CD8-positive, alpha-beta memory T cell (primary cell): ENCODE measurements at regions not wholly inside any gene's neighbourhood (a gene's known extent, or its start where the extent isn't known, plus 50 kb on each side); places are given as distances from the start of the nearest gene placed in this dataset.

Experiments
- CTCF ChIA-PET: fragments of 350-600 bp; sonication (Branson Sonifier 250); formaldehyde crosslinking; loops from one replicate; lab custom pipeline; 2021; ENCODE audit warnings: antibody characterized with exemption; lab: Charles Lee
- POLR2A ChIA-PET: fragments of 350-600 bp; sonication (Branson Sonifier 250); formaldehyde crosslinking; loops from one replicate; lab custom pipeline; 2021; ENCODE audit warnings: antibody characterized with exemption; lab: Charles Lee
- DNase-seq, 5 donors: peaks; one replicate each; pipeline versions ENCODE4 v3.0.0 to v3.0.0-alpha.2; 2020 to 2022; ENCODE audit warnings: mixed read lengths in 1 of 5
- H3K27ac ChIP-seq: one replicate; pipeline ENCODE4 v1.7.0; 2013; ENCODE audit warnings: low read depth, mild to moderate bottlenecking, low read length, moderate library complexity
- H3K27me3 ChIP-seq: 2 replicates; pipeline ENCODE4 v1.7.0; 2013; ENCODE audit warnings: low read length, mild to moderate bottlenecking; ENCODE audit not compliant: insufficient read depth, poor library complexity, severe bottlenecking
- H3K36me3 ChIP-seq: 2 replicates; pipeline ENCODE4 v1.7.0; 2013; ENCODE audit warnings: mild to moderate bottlenecking, low read length, moderate library complexity; ENCODE audit not compliant: insufficient read depth
- H3K4me1 ChIP-seq: 2 replicates; pipeline ENCODE4 v1.7.0; 2013; ENCODE audit warnings: mild to moderate bottlenecking, low read length, moderate library complexity; ENCODE audit not compliant: insufficient read depth
- H3K4me3 ChIP-seq: 2 replicates; pipeline ENCODE4 v1.7.0; 2013; ENCODE audit warnings: mild to moderate bottlenecking, low read length
- H3K9me3 ChIP-seq: 2 replicates; pipeline ENCODE4 v1.7.0; 2013; ENCODE audit warnings: mild to moderate bottlenecking, low read length
- H3K27ac Mint-ChIP-seq, 8 donors: one replicate each; pipeline ENCODE4 v1.8.0; 2020 to 2021; ENCODE audit warnings: mixed read lengths in 8 of 8, mild to moderate bottlenecking in 6 of 8, inconsistent platforms in 3 of 8, moderate library complexity in 3 of 8
- H3K27me3 Mint-ChIP-seq, 2 donors: one replicate each; pipeline ENCODE4 v1.8.0; 2020 to 2021; ENCODE audit warnings: mixed read lengths in 2 of 2, mild to moderate bottlenecking in 1 of 2, moderate library complexity in 1 of 2
- H3K36me3 Mint-ChIP-seq, 3 donors: one replicate each; pipeline ENCODE4 v1.8.0; 2020 to 2021; ENCODE audit warnings: mixed read lengths in 3 of 3, inconsistent platforms in 1 of 3, mild to moderate bottlenecking in 1 of 3
- H3K4me1 Mint-ChIP-seq, 3 donors: one replicate each; pipeline ENCODE4 v1.8.0; 2020 to 2021; ENCODE audit warnings: mixed read lengths in 3 of 3, inconsistent platforms in 1 of 3, mild to moderate bottlenecking in 1 of 3
- H3K4me3 Mint-ChIP-seq, 7 donors: one replicate each; pipeline ENCODE4 v1.8.0; 2020 to 2021; ENCODE audit warnings: mixed read lengths in 7 of 7, mild to moderate bottlenecking in 6 of 7, moderate library complexity in 4 of 7, inconsistent platforms in 2 of 7
- H3K9me3 Mint-ChIP-seq, 5 donors: one replicate each; pipeline ENCODE4 v1.8.0; 2020 to 2022; ENCODE audit warnings: mixed read lengths in 5 of 5, mild to moderate bottlenecking in 3 of 5, moderate library complexity in 2 of 5, inconsistent platforms in 1 of 5

GRCh38 chr12:73180734-73181133 lies 908.6 kb downstream of the TRHDE start:
- Mint-ChIP-seq H3K4me1 (no peaks in the 10 kb centered on the region), H3K27me3 (no peaks in the 10 kb centered on the region), H3K4me3 (no peak overlapping the region), H3K36me3 (no peaks in the 10 kb centered on the region), H3K27ac (no peak overlapping the region), H3K9me3 (peaks cover 7 to 23% (median 15%) of the 10 kb centered on the region in 5 donors)
- H3K4me3 ChIP-seq, result no peak overlapping the region
- no peaks in the 10 kb centered on the region for H3K9me3 ChIP-seq
- H3K4me1 ChIP-seq, result no peaks in the 10 kb centered on the region
- CTCF ChIA-PET, result no interaction called here
- H3K36me3 ChIP-seq, result no peaks in the 10 kb centered on the region
- no peaks in the 10 kb centered on the region for H3K27me3 ChIP-seq
- DNase-seq, result no peak
- POLR2A ChIA-PET, result no interaction called here
- no peak overlapping the region for H3K27ac ChIP-seq

GRCh38 chr12:73181244-73181643 lies 909.1 kb downstream of the TRHDE start:
- Histone ChIP-seq H3K27me3 (no peaks in the 10 kb centered on the region), H3K9me3 (no peaks in the 10 kb centered on the region), H3K27ac (no peak overlapping the region), H3K4me1 (no peaks in the 10 kb centered on the region), H3K36me3 (no peaks in the 10 kb centered on the region), H3K4me3 (no peak overlapping the region)
- POLR2A ChIA-PET, result no interaction called here
- Mint-ChIP-seq H3K36me3 (no peaks in the 10 kb centered on the region), H3K4me3 (no peak overlapping the region), H3K9me3 (peaks cover 8 to 27% (median 19%) of the 10 kb centered on the region in 5 donors), H3K27me3 (no peaks in the 10 kb centered on the region), H3K4me1 (no peaks in the 10 kb centered on the region), H3K27ac (no peak overlapping the region)
- DNase-seq, result no peak
- CTCF ChIA-PET, result no interaction called here

GRCh38 chr12:73185403-73185802 lies 913.2 kb downstream of the TRHDE start:
- Mint-ChIP-seq H3K27me3 (no peaks in the 10 kb centered on the region), H3K4me1 (no peaks in the 10 kb centered on the region), H3K9me3 (peaks cover 12 to 34% (median 24%) of the 10 kb centered on the region in 5 donors), H3K4me3 (no peak overlapping the region), H3K27ac (no peak overlapping the region), H3K36me3 (no peaks in the 10 kb centered on the region)
- CTCF ChIA-PET, result no interaction called here
- Histone ChIP-seq H3K27ac (no peak overlapping the region), H3K4me1 (no peaks in the 10 kb centered on the region), H3K36me3 (no peaks in the 10 kb centered on the region), H3K9me3 (no peaks in the 10 kb centered on the region), H3K4me3 (no peak overlapping the region), H3K27me3 (no peaks in the 10 kb centered on the region)
- no peak for DNase-seq
- POLR2A ChIA-PET, result no interaction called here

DNA sequence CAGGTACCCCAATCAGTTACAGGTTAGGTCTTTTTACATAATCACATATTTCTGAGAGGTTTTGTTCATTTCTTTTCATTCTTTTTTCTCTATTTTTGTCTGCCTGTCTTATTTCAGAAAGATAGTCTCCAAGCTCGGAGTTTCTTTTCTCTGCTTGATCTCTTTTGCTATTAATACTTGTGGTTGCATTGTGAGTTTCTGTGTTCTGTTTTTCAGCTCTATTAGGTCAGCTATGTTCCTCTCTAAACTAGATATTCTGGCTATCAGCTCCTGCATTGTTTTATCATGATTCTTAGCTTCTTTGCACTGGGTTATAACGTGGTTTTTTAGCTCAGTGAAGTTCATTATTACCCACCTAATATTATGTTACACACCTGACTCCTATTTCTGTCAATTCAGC lies 914.1 kb downstream of the TRHDE start:
- H3K27ac Mint-ChIP-seq, result no peak overlapping the region
- no peaks in the 10 kb centered on the region for H3K4me1 Mint-ChIP-seq
- H3K27me3 Mint-ChIP-seq, result no peaks in the 10 kb centered on the region

GRCh38 chr12:73187765-73188164 lies 915.6 kb downstream of the TRHDE start:
- CTCF ChIA-PET, result no interaction called here
- H3K9me3 ChIP-seq, result no peaks in the 10 kb centered on the region
- no peaks in the 10 kb centered on the region for H3K27me3 Mint-ChIP-seq
- no peaks in the 10 kb centered on the region for H3K36me3 ChIP-seq
- DNase-seq, result no peak
- H3K27ac ChIP-seq, result no peak overlapping the region
- no peak overlapping the region for H3K4me3 ChIP-seq
- no peaks in the 10 kb centered on the region for H3K4me1 ChIP-seq
- no peak overlapping the region for H3K4me3 Mint-ChIP-seq
- H3K36me3 Mint-ChIP-seq, result no peaks in the 10 kb centered on the region
- POLR2A ChIA-PET, result no interaction called here
- no peaks in the 10 kb centered on the region for H3K27me3 ChIP-seq
- no peaks in the 10 kb centered on the region for H3K4me1 Mint-ChIP-seq
- H3K27ac Mint-ChIP-seq, result no peak overlapping the region
- H3K9me3 Mint-ChIP-seq, result peaks cover 7 to 32% (median 26%) of the 10 kb centered on the region in 5 donors

More for the DNA sequence above, 914.1 kb downstream of the TRHDE start:
- Histone ChIP-seq H3K36me3 (no peaks in the 10 kb centered on the region), H3K27me3 (no peaks in the 10 kb centered on the region), H3K9me3 (no peaks in the 10 kb centered on the region), H3K4me1 (no peaks in the 10 kb centered on the region), H3K4me3 (no peak overlapping the region), H3K27ac (no peak overlapping the region)
- POLR2A ChIA-PET, result no interaction called here
- no peaks in the 10 kb centered on the region for H3K36me3 Mint-ChIP-seq
- peaks cover 8 to 34% (median 27%) of the 10 kb centered on the region in 5 donors for H3K9me3 Mint-ChIP-seq
- no peak overlapping the region for H3K4me3 Mint-ChIP-seq
- DNase-seq, result no peak
- CTCF ChIA-PET, result no interaction called here

DNA sequence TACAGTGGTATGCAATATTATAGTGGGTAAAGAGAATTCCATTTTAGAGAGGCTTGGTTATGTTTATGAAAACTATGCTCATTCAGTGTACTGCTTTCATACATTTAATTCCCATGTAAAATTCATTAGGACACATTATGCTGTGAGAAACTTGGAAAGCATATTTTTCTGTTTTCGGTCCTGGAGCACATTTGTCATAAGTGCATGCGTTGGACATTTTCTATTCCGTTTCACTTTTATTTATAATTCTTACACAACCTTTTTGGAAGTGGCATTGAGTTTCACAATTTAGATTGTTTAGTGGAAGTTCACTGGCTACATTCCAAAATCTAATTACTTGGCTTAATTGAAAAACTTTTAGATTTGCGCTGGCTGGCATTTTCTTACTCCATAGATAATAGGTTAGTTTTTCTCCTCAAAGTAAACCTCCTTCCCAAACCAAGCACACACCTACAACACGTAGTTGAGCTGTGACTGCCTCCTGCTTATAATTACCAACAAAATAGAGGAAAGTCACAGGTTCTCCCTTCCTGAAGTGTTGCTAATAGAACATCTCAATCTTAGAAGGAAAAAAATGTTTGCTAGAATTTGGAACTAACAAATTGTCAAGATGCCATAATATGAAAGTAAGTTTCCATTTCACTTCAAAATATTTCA lies 938.5 kb downstream of the TRHDE start:
- DNase-seq, result no peak
- H3K27me3 ChIP-seq, result no peaks in the 10 kb centered on the region
- H3K9me3 ChIP-seq, result no peaks in the 10 kb centered on the region
- H3K9me3 Mint-ChIP-seq, result peaks cover 0 to 18% (median 3%) of the 10 kb centered on the region in 5 donors
- H3K4me3 ChIP-seq, result no peak overlapping the region
- no peak overlapping the region for H3K4me3 Mint-ChIP-seq
- H3K36me3 ChIP-seq, result no peaks in the 10 kb centered on the region
- H3K36me3 Mint-ChIP-seq, result no peaks in the 10 kb centered on the region
- no peak overlapping the region for H3K27ac ChIP-seq
- no peaks in the 10 kb centered on the region for H3K27me3 Mint-ChIP-seq
- CTCF ChIA-PET, result no interaction called here
- no peaks in the 10 kb centered on the region for H3K4me1 ChIP-seq
- H3K4me1 Mint-ChIP-seq, result no peaks in the 10 kb centered on the region
- POLR2A ChIA-PET, result no interaction called here
- peak overlapping the region in 1 of 8 donors; percentile 18 for H3K27ac Mint-ChIP-seq

GRCh38 chr12:73220951-73221350 lies 948.8 kb downstream of the TRHDE start:
- Histone ChIP-seq H3K27ac (no peak overlapping the region), H3K9me3 (no peaks in the 10 kb centered on the region), H3K4me1 (no peaks in the 10 kb centered on the region), H3K4me3 (no peak overlapping the region), H3K36me3 (no peaks in the 10 kb centered on the region), H3K27me3 (no peaks in the 10 kb centered on the region)
- CTCF ChIA-PET, result interaction anchor here (0.6 kb wide), 1 partner anchor 89 kb away, joined by 3 read pairs; no protein-coding TSS in a partner anchor
- no peak overlapping the region for H3K27ac Mint-ChIP-seq
- no peak for DNase-seq
- H3K27me3 Mint-ChIP-seq, result no peaks in the 10 kb centered on the region
- POLR2A ChIA-PET, result no interaction called here
- no peaks in the 10 kb centered on the region for H3K36me3 Mint-ChIP-seq
- H3K4me1 Mint-ChIP-seq, result no peaks in the 10 kb centered on the region
- H3K4me3 Mint-ChIP-seq, result no peak overlapping the region
- peaks cover 0 to 11% (median 6%) of the 10 kb centered on the region in 5 donors for H3K9me3 Mint-ChIP-seq

- CTCF ChIA-PET, result interaction anchor here (0.6 to 1.4 kb wide), 2 partner anchors 11 to 90 kb away, joined by 3 read pairs; no protein-coding TSS in a partner anchor
- no peaks in the 10 kb centered on the region for H3K36me3 Mint-ChIP-seq
- H3K27me3 Mint-ChIP-seq, result no peaks in the 10 kb centered on the region
Measured at GRCh38 chr12:73221398-73221797, 949.2 kb downstream of the TRHDE start.

More at GRCh38 chr12:73221398-73221797, 949.2 kb downstream of the TRHDE start:
- Histone ChIP-seq H3K27me3 (no peaks in the 10 kb centered on the region), H3K36me3 (no peaks in the 10 kb centered on the region), H3K27ac (no peak overlapping the region), H3K4me1 (no peaks in the 10 kb centered on the region), H3K9me3 (no peaks in the 10 kb centered on the region), H3K4me3 (no peak overlapping the region)
- Mint-ChIP-seq H3K4me3 (no peak overlapping the region), H3K27ac (no peak overlapping the region), H3K4me1 (no peaks in the 10 kb centered on the region), H3K9me3 (peaks cover 0 to 11% (median 6%) of the 10 kb centered on the region in 5 donors)
- no peak for DNase-seq
- POLR2A ChIA-PET, result no interaction called here
